ENCODE measurements at regions not wholly inside any gene's neighbourhood (a gene's known extent, or its start where the extent isn't known, plus 50 kb on each side); places are given as distances from the start of the nearest gene placed in this dataset.
"Not testable (repeated sequence)": the region's sequence is repeated elsewhere in the genome, so short reads cannot be mapped to it uniquely, and the experiment has no call there.

- DNase-seq, result not testable (repeated sequence)
Measured at GRCh38 chr6:99141906-99142305, 194.2 kb upstream of the FBXL4 start.

GRCh38 chr6:99138445-99138844 is 190.7 kb upstream of the FBXL4 start:
- no peak for DNase-seq

GRCh38 chr6:99137314-99137713 is 189.6 kb upstream of the FBXL4 start:
- DNase-seq, result no peak

GRCh38 chr6:99136488-99136887 is 188.7 kb upstream of the FBXL4 start:
- DNase-seq, result no peak

GRCh38 chr6:99132026-99132635 is 184.4 kb upstream of the FBXL4 start:
- DNase-seq, result no peak

GRCh38 chr6:99130897-99131873 is 183.4 kb upstream of the FBXL4 start:
- peak in 2 of 56 donors; percentile 3 to 10 for DNase-seq

GRCh38 chr6:99129835-99130234 is 182.1 kb upstream of the FBXL4 start:
- no peak for DNase-seq

- DNase-seq, result no peak
Measured at GRCh38 chr6:99121748-99122147, 174.0 kb upstream of the FBXL4 start.

GRCh38 chr6:99120641-99121040 is 172.9 kb upstream of the FBXL4 start:
- peak in 2 of 56 donors; percentile 5 to 20 for DNase-seq

- DNase-seq, result peak in 16 of 56 donors; percentile 2 to 62 (median 22)
Measured at GRCh38 chr6:99119109-99120031, 171.6 kb upstream of the FBXL4 start.

- no peak for DNase-seq
Measured at GRCh38 chr6:99114769-99115406, 167.1 kb upstream of the FBXL4 start.

- DNase-seq, result no peak
Measured at GRCh38 chr6:99111590-99111989, 163.8 kb upstream of the FBXL4 start.

- no peak for DNase-seq
Measured at GRCh38 chr6:99110029-99110428, 162.3 kb upstream of the FBXL4 start.

GRCh38 chr6:99104218-99104617 is 156.5 kb upstream of the FBXL4 start:
- no peak for DNase-seq

GRCh38 chr6:99099243-99099642 is 151.5 kb upstream of the FBXL4 start:
- DNase-seq, result no peak

GRCh38 chr6:99096170-99096569 is 148.4 kb upstream of the FBXL4 start:
- peak in 15 of 56 donors; percentile 1 to 49 (median 21) for DNase-seq

GRCh38 chr6:99093456-99094190 is 145.9 kb upstream of the FBXL4 start:
- peak in 24 of 56 donors; percentile 2 to 66 (median 30) for DNase-seq

GRCh38 chr6:99092461-99092860 is 144.7 kb upstream of the FBXL4 start:
- no peak for DNase-seq

GRCh38 chr6:99091985-99092384 is 144.2 kb upstream of the FBXL4 start:
- DNase-seq, result no peak

- DNase-seq, result no peak
Measured at GRCh38 chr6:99080191-99080590, 132.4 kb upstream of the FBXL4 start.
